GM23248 (cell line): ENCODE measurements at regions not wholly inside any gene's neighbourhood (a gene's known extent, or its start where the extent isn't known, plus 50 kb on each side); places are given as distances from the start of the nearest gene placed in this dataset.

Source experiments
- DNase-seq: peaks from one replicate; pipeline ENCODE4 v3.0.0-alpha.2; 2015
- H2AFZ ChIP-seq: fragments of 200-600 bp; sonication (generic); 2 replicates; pipeline ENCODE4 v1.6.1; 2016; ENCODE audit warnings: antibody characterized with exemption
- H3F3A ChIP-seq: fragments of 200-600 bp; sonication (generic); 2 replicates; pipeline ENCODE4 v1.6.1; 2016; ENCODE audit warnings: mild to moderate bottlenecking, antibody characterized with exemption, mixed run types; ENCODE audit not compliant: insufficient read depth
- H3K27ac ChIP-seq: fragments of 200-600 bp; sonication (generic); 2 replicates; pipeline ENCODE4 v1.5.1; 2016; ENCODE audit warnings: mild to moderate bottlenecking
- H3K27me3 ChIP-seq: fragments of 200-600 bp; sonication (generic); replicated peaks from 2 replicates; pipeline ENCODE4 v1.6.1; 2016; ENCODE audit warnings: mild to moderate bottlenecking; ENCODE audit not compliant: insufficient read depth
- H3K36me3 ChIP-seq: fragments of 200-600 bp; sonication (generic); 2 replicates; pipeline ENCODE4 v1.6.1; 2016; ENCODE audit warnings: low read depth, mild to moderate bottlenecking
- H3K4me1 ChIP-seq: fragments of 200-600 bp; sonication (generic); 2 replicates; pipeline ENCODE4 v1.6.1; 2016; ENCODE audit warnings: mild to moderate bottlenecking; ENCODE audit not compliant: insufficient read depth
- H3K4me2 ChIP-seq: fragments of 200-600 bp; sonication (generic); one replicate; pipeline ENCODE4 v1.6.1; 2016; ENCODE audit warnings: mild to moderate bottlenecking; ENCODE audit not compliant: unreplicated experiment
- H3K4me3 ChIP-seq: fragments of 200-600 bp; sonication (generic); 2 replicates; pipeline ENCODE4 v1.5.1; 2016; ENCODE audit warnings: mild to moderate bottlenecking
- H3K79me2 ChIP-seq: fragments of 200-600 bp; sonication (generic); 2 replicates; pipeline ENCODE4 v1.6.1; 2016; ENCODE audit warnings: mild to moderate bottlenecking; ENCODE audit not compliant: insufficient read depth
- H3K9ac ChIP-seq: fragments of 200-600 bp; sonication (generic); 2 replicates; pipeline ENCODE4 v1.6.1; 2016; ENCODE audit warnings: mild to moderate bottlenecking
- H3K9me2 ChIP-seq: fragments of 200-600 bp; sonication (generic); 2 replicates; pipeline ENCODE4 v1.6.1; 2016; ENCODE audit warnings: mixed run types, mild to moderate bottlenecking, moderate library complexity; ENCODE audit not compliant: insufficient read depth
- H3K9me3 ChIP-seq: fragments of 200-600 bp; sonication (generic); one replicate; pipeline ENCODE4 v1.6.1; 2017; ENCODE audit warnings: low read depth
- H4K20me1 ChIP-seq: fragments of 200-600 bp; sonication (generic); 2 replicates; pipeline ENCODE4 v1.6.0; 2016; ENCODE audit not compliant: insufficient read depth
- EZH2 ChIP-seq: fragments of 200-600 bp; sonication (generic); IDR thresholded peaks from 2 replicates; pipeline ENCODE4 v1.6.1; 2018; ENCODE audit warnings: antibody characterized with exemption, mild to moderate bottlenecking; ENCODE audit not compliant: insufficient read depth, poor library complexity, severe bottlenecking
- EZH2phosphoT487 ChIP-seq: fragments of 200-600 bp; sonication (generic); IDR thresholded peaks from 2 replicates; pipeline ENCODE4 v1.6.1; 2018; ENCODE audit warnings: antibody characterized with exemption, moderate library complexity, mild to moderate bottlenecking, low read depth; ENCODE audit not compliant: insufficient read depth
- WGBS, 2 experiments: methylation state at CpG; one replicate each; pipeline ENCODE4 v1.1.6; 2015 to 2017; ENCODE audit warnings: low lambda C conversion rate in 2 of 2, low coverage in 1 of 2; ENCODE audit errors: missing lambda C conversion rate in 2 of 2; 5-methylcytosine and 5-hydroxymethylcytosine counted together
- in situ Hi-C: fragments of 300-500 bp; cut with MboI; formaldehyde crosslinking; loops from 2 replicates; pipeline ENCODE4 v1.15.0; 2020

- Histone ChIP-seq H3K9me3 (peaks cover 4% of the 10 kb centered on the region), H3K4me2 (no peak overlapping the region), H3K36me3 (no peaks in the 10 kb centered on the region), H3K9me2 (no peaks in the 10 kb centered on the region), H4K20me1 (no peaks in the 10 kb centered on the region), H3K9ac (no peak overlapping the region), H3K27ac (no peak overlapping the region), H3F3A (no peaks in the 10 kb centered on the region), H3K79me2 (no peaks in the 10 kb centered on the region), H3K4me3 (no peak overlapping the region), H3K4me1 (no peaks in the 10 kb centered on the region), H2AFZ (no peak overlapping the region), H3K27me3 (no peaks in the 10 kb centered on the region)
- in situ Hi-C loops = no loop called here
- no peak for DNase-seq
- TF ChIP-seq EZH2 = no peak
- TF ChIP-seq EZH2phosphoT487 = no peak
- 64 to 75% methylated on average over 1 of the region's 1 CpG for WGBS, 2 experiments
These were observed 545.2 kb upstream of the BRINP3 start for GRCh38 chr1:191022856-191023255.

- H4K20me1 ChIP-seq = no peaks in the 10 kb centered on the region
- no peak overlapping the region for H3K4me3 ChIP-seq
- peaks cover 4% of the 10 kb centered on the region for H3K9me3 ChIP-seq
- H3F3A ChIP-seq = no peaks in the 10 kb centered on the region
- H3K27me3 ChIP-seq = no peaks in the 10 kb centered on the region
- no peak overlapping the region for H3K27ac ChIP-seq
- 56% methylated on average over 30 to 33 of the region's 33 CpGs for whole genome bisulfite sequencing, 2 experiments
- H3K4me1 ChIP-seq = no peaks in the 10 kb centered on the region
- H3K4me2 ChIP-seq = no peak overlapping the region
- DNase-seq = no peak
- H3K9ac ChIP-seq = no peak overlapping the region
- no peak overlapping the region for H2AFZ ChIP-seq
- in situ Hi-C loops = no loop called here
- no peaks in the 10 kb centered on the region for H3K9me2 ChIP-seq
- TF ChIP-seq EZH2 = no peak
- no peak for TF ChIP-seq EZH2phosphoT487
- H3K79me2 ChIP-seq = no peaks in the 10 kb centered on the region
- no peaks in the 10 kb centered on the region for H3K36me3 ChIP-seq
These were observed 548.4 kb upstream of the BRINP3 start for GRCh38 chr1:191025896-191026642.

- H3K4me3 ChIP-seq = no peak overlapping the region
- no peak for TF ChIP-seq EZH2
- no peaks in the 10 kb centered on the region for H3K4me1 ChIP-seq
- H3K27me3 ChIP-seq = no peaks in the 10 kb centered on the region
- no peak for DNase-seq
- in situ Hi-C loops = no loop called here
- H3K27ac ChIP-seq = no peak overlapping the region
- H3F3A ChIP-seq = no peaks in the 10 kb centered on the region
- whole genome bisulfite sequencing, 2 experiments = 11 to 16% methylated on average over 5 of the region's 5 CpGs
- no peaks in the 10 kb centered on the region for H3K9me3 ChIP-seq
- H3K9ac ChIP-seq = no peak overlapping the region
- H4K20me1 ChIP-seq = no peaks in the 10 kb centered on the region
- no peak overlapping the region for H2AFZ ChIP-seq
- no peaks in the 10 kb centered on the region for H3K9me2 ChIP-seq
- H3K79me2 ChIP-seq = no peaks in the 10 kb centered on the region
- no peaks in the 10 kb centered on the region for H3K36me3 ChIP-seq
- no peak overlapping the region for H3K4me2 ChIP-seq
These were observed 549.2 kb upstream of the BRINP3 start for GRCh38 chr1:191026828-191027227.

- DNase-seq = no peak
- Histone ChIP-seq H2AFZ (no peak overlapping the region), H3K9me2 (no peaks in the 10 kb centered on the region), H3K9ac (no peak overlapping the region), H3K27me3 (no peaks in the 10 kb centered on the region), H3K27ac (no peak overlapping the region), H3K4me3 (no peak overlapping the region), H4K20me1 (no peaks in the 10 kb centered on the region), H3K4me2 (no peak overlapping the region), H3K36me3 (no peaks in the 10 kb centered on the region), H3K4me1 (no peaks in the 10 kb centered on the region), H3F3A (no peaks in the 10 kb centered on the region), H3K79me2 (no peaks in the 10 kb centered on the region), H3K9me3 (no peaks in the 10 kb centered on the region)
- TF ChIP-seq EZH2phosphoT487 (no peak), EZH2 (no peak)
- WGBS, 2 experiments = 15 to 25% methylated on average over 2 of the region's 2 CpGs
- in situ Hi-C loops = no loop called here
These were observed 556.5 kb upstream of the BRINP3 start for GRCh38 chr1:191034132-191034531.

DNA sequence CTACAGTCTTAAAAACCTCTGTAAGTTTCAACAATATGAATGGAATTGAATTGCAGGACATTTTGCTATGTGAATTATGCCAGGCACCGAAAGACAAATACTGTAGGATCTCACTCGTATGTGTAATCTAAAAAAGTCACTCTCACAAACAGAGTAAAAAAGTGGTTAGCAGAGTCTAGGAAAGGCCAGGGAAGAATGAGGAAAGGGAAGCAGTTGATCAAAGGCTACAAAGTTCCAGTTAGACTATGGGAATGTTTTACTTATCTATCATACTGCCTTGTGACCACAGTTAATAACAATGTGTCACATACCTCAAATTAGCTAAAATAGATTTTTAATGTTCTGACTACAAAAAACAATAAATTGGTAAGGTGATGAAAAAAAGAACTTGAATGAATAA, 565.4 kb upstream of the BRINP3 start:
- Histone ChIP-seq H3K79me2 (no peaks in the 10 kb centered on the region), H3K4me1 (no peaks in the 10 kb centered on the region), H3K36me3 (no peaks in the 10 kb centered on the region), H2AFZ (no peak overlapping the region), H4K20me1 (no peaks in the 10 kb centered on the region), H3K9me2 (no peaks in the 10 kb centered on the region), H3K9me3 (peaks cover 4% of the 10 kb centered on the region), H3K9ac (no peak overlapping the region), H3K4me3 (no peak overlapping the region), H3K4me2 (no peak overlapping the region), H3K27me3 (no peaks in the 10 kb centered on the region), H3F3A (no peaks in the 10 kb centered on the region), H3K27ac (no peak overlapping the region)
- no peak for DNase-seq
- 34 to 47% methylated on average over 2 of the region's 2 CpGs for WGBS, 2 experiments
- TF ChIP-seq EZH2 (no peak), EZH2phosphoT487 (no peak)
- in situ Hi-C loops = no loop called here
